ENCODE measurements at regions not wholly inside any gene's neighbourhood (a gene's known extent, or its start where the extent isn't known, plus 50 kb on each side); places are given as distances from the start of the nearest gene placed in this dataset.

DNA sequence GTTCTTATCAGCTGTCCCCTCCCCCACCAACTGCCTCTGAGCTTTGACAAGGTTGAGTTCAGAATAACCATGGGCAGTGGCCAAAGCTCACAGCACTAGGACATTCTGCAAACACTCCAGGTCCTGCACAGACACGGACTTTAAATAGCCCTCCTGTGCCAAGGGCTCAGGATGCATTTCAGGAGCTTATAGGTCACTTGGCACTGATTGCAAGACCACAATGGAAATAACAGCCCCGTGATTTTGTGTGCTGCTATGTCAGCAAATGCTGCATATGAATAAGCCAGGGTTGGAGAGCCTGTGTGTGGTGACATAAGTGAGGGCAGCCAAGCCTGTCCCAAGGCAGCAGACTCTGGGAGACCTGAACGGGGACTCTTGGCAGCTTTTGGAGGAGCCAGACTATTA is 150.7 kb downstream of the DMRT2 start (continued):
- TF ChIP-seq, protein P1, sequence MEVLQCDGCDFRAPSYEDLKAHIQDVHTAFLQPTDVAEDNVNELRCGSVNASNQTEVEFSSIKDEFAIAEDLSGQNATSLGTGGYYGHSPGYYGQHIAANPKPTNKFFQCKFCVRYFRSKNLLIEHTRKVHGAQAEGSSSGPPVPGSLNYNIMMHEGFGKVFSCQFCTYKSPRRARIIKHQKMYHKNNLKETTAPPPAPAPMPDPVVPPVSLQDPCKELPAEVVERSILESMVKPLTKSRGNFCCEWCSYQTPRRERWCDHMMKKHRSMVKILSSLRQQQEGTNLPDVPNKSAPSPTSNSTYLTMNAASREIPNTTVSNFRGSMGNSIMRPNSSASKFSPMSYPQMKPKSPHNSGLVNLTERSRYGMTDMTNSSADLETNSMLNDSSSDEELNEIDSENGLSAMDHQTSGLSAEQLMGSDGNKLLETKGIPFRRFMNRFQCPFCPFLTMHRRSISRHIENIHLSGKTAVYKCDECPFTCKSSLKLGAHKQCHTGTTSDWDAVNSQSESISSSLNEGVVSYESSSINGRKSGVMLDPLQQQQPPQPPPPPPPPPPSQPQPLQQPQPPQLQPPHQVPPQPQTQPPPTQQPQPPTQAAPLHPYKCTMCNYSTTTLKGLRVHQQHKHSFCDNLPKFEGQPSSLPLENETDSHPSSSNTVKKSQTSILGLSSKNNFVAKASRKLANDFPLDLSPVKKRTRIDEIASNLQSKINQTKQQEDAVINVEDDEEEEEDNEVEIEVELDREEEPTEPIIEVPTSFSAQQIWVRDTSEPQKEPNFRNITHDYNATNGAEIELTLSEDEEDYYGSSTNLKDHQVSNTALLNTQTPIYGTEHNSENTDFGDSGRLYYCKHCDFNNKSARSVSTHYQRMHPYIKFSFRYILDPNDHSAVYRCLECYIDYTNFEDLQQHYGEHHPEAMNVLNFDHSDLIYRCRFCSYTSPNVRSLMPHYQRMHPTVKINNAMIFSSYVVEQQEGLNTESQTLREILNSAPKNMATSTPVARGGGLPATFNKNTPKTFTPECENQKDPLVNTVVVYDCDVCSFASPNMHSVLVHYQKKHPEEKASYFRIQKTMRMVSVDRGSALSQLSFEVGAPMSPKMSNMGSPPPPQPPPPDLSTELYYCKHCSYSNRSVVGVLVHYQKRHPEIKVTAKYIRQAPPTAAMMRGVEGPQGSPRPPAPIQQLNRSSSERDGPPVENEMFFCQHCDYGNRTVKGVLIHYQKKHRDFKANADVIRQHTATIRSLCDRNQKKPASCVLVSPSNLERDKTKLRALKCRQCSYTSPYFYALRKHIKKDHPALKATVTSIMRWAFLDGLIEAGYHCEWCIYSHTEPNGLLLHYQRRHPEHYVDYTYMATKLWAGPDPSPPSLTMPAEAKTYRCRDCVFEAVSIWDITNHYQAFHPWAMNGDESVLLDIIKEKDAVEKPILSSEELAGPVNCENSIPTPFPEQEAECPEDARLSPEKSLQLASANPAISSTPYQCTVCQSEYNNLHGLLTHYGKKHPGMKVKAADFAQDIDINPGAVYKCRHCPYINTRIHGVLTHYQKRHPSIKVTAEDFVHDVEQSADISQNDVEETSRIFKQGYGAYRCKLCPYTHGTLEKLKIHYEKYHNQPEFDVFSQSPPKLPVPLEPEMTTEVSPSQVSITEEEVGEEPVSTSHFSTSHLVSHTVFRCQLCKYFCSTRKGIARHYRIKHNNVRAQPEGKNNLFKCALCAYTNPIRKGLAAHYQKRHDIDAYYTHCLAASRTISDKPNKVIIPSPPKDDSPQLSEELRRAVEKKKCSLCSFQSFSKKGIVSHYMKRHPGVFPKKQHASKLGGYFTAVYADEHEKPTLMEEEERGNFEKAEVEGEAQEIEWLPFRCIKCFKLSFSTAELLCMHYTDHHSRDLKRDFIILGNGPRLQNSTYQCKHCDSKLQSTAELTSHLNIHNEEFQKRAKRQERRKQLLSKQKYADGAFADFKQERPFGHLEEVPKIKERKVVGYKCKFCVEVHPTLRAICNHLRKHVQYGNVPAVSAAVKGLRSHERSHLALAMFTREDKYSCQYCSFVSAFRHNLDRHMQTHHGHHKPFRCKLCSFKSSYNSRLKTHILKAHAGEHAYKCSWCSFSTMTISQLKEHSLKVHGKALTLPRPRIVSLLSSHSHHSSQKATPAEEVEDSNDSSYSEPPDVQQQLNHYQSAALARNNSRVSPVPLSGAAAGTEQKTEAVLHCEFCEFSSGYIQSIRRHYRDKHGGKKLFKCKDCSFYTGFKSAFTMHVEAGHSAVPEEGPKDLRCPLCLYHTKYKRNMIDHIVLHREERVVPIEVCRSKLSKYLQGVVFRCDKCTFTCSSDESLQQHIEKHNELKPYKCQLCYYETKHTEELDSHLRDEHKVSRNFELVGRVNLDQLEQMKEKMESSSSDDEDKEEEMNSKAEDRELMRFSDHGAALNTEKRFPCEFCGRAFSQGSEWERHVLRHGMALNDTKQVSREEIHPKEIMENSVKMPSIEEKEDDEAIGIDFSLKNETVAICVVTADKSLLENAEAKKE (CRISPR knock-in tag; IDR thresholded peaks at IDR 0.05): no peak
- TF ChIP-seq ZNF114 (CRISPR knock-in tag; IDR thresholded peaks at IDR 0.05) (no peak), CREB1 (CRISPR knock-in tag; IDR thresholded peaks at IDR 0.05; ENCODE audit: low read depth) (no peak), POLR2AphosphoS5 (IDR thresholded peaks at IDR 0.05; ENCODE audit: low read depth) (no peak), EZH2 (IDR thresholded peaks at IDR 0.05; ENCODE audit: low read depth, unreplicated experiment) (no peak)
- TF ChIP-seq, protein P2, sequence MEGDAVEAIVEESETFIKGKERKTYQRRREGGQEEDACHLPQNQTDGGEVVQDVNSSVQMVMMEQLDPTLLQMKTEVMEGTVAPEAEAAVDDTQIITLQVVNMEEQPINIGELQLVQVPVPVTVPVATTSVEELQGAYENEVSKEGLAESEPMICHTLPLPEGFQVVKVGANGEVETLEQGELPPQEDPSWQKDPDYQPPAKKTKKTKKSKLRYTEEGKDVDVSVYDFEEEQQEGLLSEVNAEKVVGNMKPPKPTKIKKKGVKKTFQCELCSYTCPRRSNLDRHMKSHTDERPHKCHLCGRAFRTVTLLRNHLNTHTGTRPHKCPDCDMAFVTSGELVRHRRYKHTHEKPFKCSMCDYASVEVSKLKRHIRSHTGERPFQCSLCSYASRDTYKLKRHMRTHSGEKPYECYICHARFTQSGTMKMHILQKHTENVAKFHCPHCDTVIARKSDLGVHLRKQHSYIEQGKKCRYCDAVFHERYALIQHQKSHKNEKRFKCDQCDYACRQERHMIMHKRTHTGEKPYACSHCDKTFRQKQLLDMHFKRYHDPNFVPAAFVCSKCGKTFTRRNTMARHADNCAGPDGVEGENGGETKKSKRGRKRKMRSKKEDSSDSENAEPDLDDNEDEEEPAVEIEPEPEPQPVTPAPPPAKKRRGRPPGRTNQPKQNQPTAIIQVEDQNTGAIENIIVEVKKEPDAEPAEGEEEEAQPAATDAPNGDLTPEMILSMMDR (conservative IDR thresholded peaks at IDR 0.05; ENCODE audit: low read depth in 2 of 2): no peak
- TF ChIP-seq, protein P3, sequence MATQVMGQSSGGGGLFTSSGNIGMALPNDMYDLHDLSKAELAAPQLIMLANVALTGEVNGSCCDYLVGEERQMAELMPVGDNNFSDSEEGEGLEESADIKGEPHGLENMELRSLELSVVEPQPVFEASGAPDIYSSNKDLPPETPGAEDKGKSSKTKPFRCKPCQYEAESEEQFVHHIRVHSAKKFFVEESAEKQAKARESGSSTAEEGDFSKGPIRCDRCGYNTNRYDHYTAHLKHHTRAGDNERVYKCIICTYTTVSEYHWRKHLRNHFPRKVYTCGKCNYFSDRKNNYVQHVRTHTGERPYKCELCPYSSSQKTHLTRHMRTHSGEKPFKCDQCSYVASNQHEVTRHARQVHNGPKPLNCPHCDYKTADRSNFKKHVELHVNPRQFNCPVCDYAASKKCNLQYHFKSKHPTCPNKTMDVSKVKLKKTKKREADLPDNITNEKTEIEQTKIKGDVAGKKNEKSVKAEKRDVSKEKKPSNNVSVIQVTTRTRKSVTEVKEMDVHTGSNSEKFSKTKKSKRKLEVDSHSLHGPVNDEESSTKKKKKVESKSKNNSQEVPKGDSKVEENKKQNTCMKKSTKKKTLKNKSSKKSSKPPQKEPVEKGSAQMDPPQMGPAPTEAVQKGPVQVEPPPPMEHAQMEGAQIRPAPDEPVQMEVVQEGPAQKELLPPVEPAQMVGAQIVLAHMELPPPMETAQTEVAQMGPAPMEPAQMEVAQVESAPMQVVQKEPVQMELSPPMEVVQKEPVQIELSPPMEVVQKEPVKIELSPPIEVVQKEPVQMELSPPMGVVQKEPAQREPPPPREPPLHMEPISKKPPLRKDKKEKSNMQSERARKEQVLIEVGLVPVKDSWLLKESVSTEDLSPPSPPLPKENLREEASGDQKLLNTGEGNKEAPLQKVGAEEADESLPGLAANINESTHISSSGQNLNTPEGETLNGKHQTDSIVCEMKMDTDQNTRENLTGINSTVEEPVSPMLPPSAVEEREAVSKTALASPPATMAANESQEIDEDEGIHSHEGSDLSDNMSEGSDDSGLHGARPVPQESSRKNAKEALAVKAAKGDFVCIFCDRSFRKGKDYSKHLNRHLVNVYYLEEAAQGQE (IDR thresholded peaks at IDR 0.05; ENCODE audit: unreplicated experiment): no peak

All from GM23338 (cell line).